ENCODE measurements at regions not wholly inside any gene's neighbourhood (a gene's known extent, or its start where the extent isn't known, plus 50 kb on each side); places are given as distances from the start of the nearest gene placed in this dataset.

DNA sequence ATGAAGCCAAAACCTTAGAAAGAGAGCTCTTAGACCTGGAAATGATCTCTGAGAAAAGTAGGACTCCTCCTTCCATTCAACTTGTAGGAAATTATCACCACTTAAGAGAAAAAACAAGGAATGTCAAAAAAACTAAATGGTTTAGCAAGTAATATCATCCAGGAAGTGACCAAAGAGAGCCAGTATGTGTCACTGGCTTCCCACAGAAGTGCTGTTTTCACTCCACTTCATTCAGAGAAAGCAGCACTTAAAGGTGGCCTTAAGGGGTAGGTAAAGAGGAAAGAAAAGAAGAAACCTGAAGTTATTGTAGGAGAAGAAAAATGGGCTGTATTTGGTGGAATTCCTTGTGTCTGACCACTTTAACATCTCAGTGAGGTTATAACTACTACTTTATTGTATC lies 414.4 kb upstream of the ETAA1 start:
- no peak for TF ChIP-seq BHLHE40 (IDR thresholded peaks at IDR 0.05; ENCODE audit: borderline replicate concordance)
- TF ChIP-seq FOXM1 (IDR thresholded peaks at IDR 0.05; ENCODE audit: borderline replicate concordance), result no peak
- no peak for TF ChIP-seq ZNF384 (IDR thresholded peaks at IDR 0.05)
- no peak for TF ChIP-seq FOXA1 (IDR thresholded peaks at IDR 0.05)
- no peak for TF ChIP-seq SP1 (IDR thresholded peaks at IDR 0.05)
- TF ChIP-seq HDGF (IDR thresholded peaks at IDR 0.05; ENCODE audit: borderline replicate concordance), result no peak
- TF ChIP-seq ELF4 (IDR thresholded peaks at IDR 0.05), result no peak
- no peak for TF ChIP-seq SUZ12 (IDR thresholded peaks at IDR 0.05)
- TF ChIP-seq TARDBP (IDR thresholded peaks at IDR 0.05), result no peak
- no peak for TF ChIP-seq ARNT (IDR thresholded peaks at IDR 0.05)
- TF ChIP-seq NFRKB (IDR thresholded peaks at IDR 0.05), result no peak

Data from HEK293T (cell line).